Activated T-helper 1 cell treated with anti-CD3 and anti-CD28 coated beads, Interleukin-12 subunit alpha, Interleukin-12 subunit beta, Interleukin-2, Interleukin-4 antibody, amounts not matched to agents 30 ng/mL and 10 ng/mL and 1 ng/mL, durations not matched to agents 14 hours and 24 hours and 36 hours (primary cell): ENCODE measurements at regions not wholly inside any gene's neighbourhood (a gene's known extent, or its start where the extent isn't known, plus 50 kb on each side); places are given as distances from the start of the nearest gene placed in this dataset.

Source experiments
- DNase-seq: peaks from one replicate; pipeline ENCODE4 v3.0.0; 2021; ENCODE audit warnings: low spot score
- H3K27ac Mint-ChIP-seq: one replicate; pipeline ENCODE4 v1.8.0; 2021; ENCODE audit warnings: mild to moderate bottlenecking, mixed read lengths
- H3K27me3 Mint-ChIP-seq: one replicate; pipeline ENCODE4 v1.8.0; 2022; ENCODE audit warnings: mild to moderate bottlenecking, moderate library complexity, mixed read lengths; ENCODE audit not compliant: insufficient read depth
- H3K36me3 Mint-ChIP-seq: one replicate; pipeline ENCODE4 v1.8.0; 2021; ENCODE audit warnings: low read depth, mixed read lengths
- H3K4me1 Mint-ChIP-seq: one replicate; pipeline ENCODE4 v1.8.0; 2021; ENCODE audit warnings: low read depth, mixed read lengths
- H3K4me3 Mint-ChIP-seq: one replicate; pipeline ENCODE4 v1.8.0; 2021; ENCODE audit warnings: mild to moderate bottlenecking, moderate library complexity, mixed read lengths
- H3K9me3 Mint-ChIP-seq: one replicate; pipeline ENCODE4 v1.8.0; 2021; ENCODE audit warnings: mixed read lengths
- intact Hi-C: fragments of 100-400 bp; cut with micrococcal nuclease; formaldehyde crosslinking; loops from one replicate; pipeline ENCODE4 v1.15.1; 2024

- Mint-ChIP-seq H3K36me3 (no peaks in the 10 kb centered on the region), H3K27me3 (no peaks in the 10 kb centered on the region), H3K4me3 (no peak overlapping the region), H3K27ac (no peak overlapping the region), H3K4me1 (no peaks in the 10 kb centered on the region), H3K9me3 (no peaks in the 10 kb centered on the region)
- no peak for DNase-seq
- intact Hi-C loops: no loop called here
Measured at GRCh38 chr6:55977959-55978665, 102.7 kb upstream of the BMP5 start.

- H3K27me3 Mint-ChIP-seq: no peaks in the 10 kb centered on the region
- DNase-seq: no peak
- no peaks in the 10 kb centered on the region for H3K4me1 Mint-ChIP-seq
- no peak overlapping the region for H3K27ac Mint-ChIP-seq
- H3K9me3 Mint-ChIP-seq: no peaks in the 10 kb centered on the region
- no peaks in the 10 kb centered on the region for H3K36me3 Mint-ChIP-seq
- H3K4me3 Mint-ChIP-seq: no peak overlapping the region
- intact Hi-C loops: no loop called here
Measured at GRCh38 chr6:55974688-55975087, 99.3 kb upstream of the BMP5 start.

- intact Hi-C loops: no loop called here
- no peaks in the 10 kb centered on the region for H3K36me3 Mint-ChIP-seq
- DNase-seq: no peak
- no peaks in the 10 kb centered on the region for H3K9me3 Mint-ChIP-seq
- no peak overlapping the region for H3K4me3 Mint-ChIP-seq
- no peak overlapping the region for H3K27ac Mint-ChIP-seq
- H3K27me3 Mint-ChIP-seq: no peaks in the 10 kb centered on the region
- no peaks in the 10 kb centered on the region for H3K4me1 Mint-ChIP-seq
Measured at GRCh38 chr6:55972091-55972490, 96.7 kb upstream of the BMP5 start.

GRCh38 chr6:55969526-55969925 is 94.1 kb upstream of the BMP5 start:
- DNase-seq: no peak
- H3K9me3 Mint-ChIP-seq: no peaks in the 10 kb centered on the region
- H3K4me1 Mint-ChIP-seq: no peaks in the 10 kb centered on the region
- intact Hi-C loops: no loop called here
- H3K27ac Mint-ChIP-seq: no peak overlapping the region
- H3K36me3 Mint-ChIP-seq: no peaks in the 10 kb centered on the region
- no peak overlapping the region for H3K4me3 Mint-ChIP-seq
- H3K27me3 Mint-ChIP-seq: no peaks in the 10 kb centered on the region

- no peak for DNase-seq
- no peaks in the 10 kb centered on the region for H3K36me3 Mint-ChIP-seq
- H3K4me1 Mint-ChIP-seq: no peaks in the 10 kb centered on the region
- H3K27ac Mint-ChIP-seq: no peak overlapping the region
- no peaks in the 10 kb centered on the region for H3K27me3 Mint-ChIP-seq
- intact Hi-C loops: no loop called here
- H3K4me3 Mint-ChIP-seq: no peak overlapping the region
- H3K9me3 Mint-ChIP-seq: no peaks in the 10 kb centered on the region
Measured at GRCh38 chr6:55968926-55969325, 93.5 kb upstream of the BMP5 start.

- Mint-ChIP-seq H3K9me3 (no peaks in the 10 kb centered on the region), H3K4me3 (no peak overlapping the region), H3K4me1 (no peaks in the 10 kb centered on the region), H3K36me3 (no peaks in the 10 kb centered on the region), H3K27me3 (no peaks in the 10 kb centered on the region), H3K27ac (no peak overlapping the region)
- DNase-seq: no peak
- intact Hi-C loops: no loop called here
Measured at GRCh38 chr6:55964136-55964535, 88.7 kb upstream of the BMP5 start.

- intact Hi-C loops: no loop called here
- no peaks in the 10 kb centered on the region for H3K27me3 Mint-ChIP-seq
Measured at GRCh38 chr6:55963301-55963700, 87.9 kb upstream of the BMP5 start.

GRCh38 chr6:55960344-55960743 is 85.0 kb upstream of the BMP5 start:
- DNase-seq: no peak
- intact Hi-C loops: no loop called here
- no peaks in the 10 kb centered on the region for H3K9me3 Mint-ChIP-seq

More at GRCh38 chr6:55963301-55963700, 87.9 kb upstream of the BMP5 start:
- no peak for DNase-seq
- Mint-ChIP-seq H3K36me3 (no peaks in the 10 kb centered on the region), H3K9me3 (no peaks in the 10 kb centered on the region), H3K27ac (no peak overlapping the region), H3K4me3 (no peak overlapping the region), H3K4me1 (no peaks in the 10 kb centered on the region)

GRCh38 chr6:55958790-55959189 is 83.4 kb upstream of the BMP5 start:
- H3K4me1 Mint-ChIP-seq: no peaks in the 10 kb centered on the region
- intact Hi-C loops: no loop called here
- no peaks in the 10 kb centered on the region for H3K27me3 Mint-ChIP-seq
- DNase-seq: no peak
- H3K4me3 Mint-ChIP-seq: no peak overlapping the region
- no peak overlapping the region for H3K27ac Mint-ChIP-seq
- no peaks in the 10 kb centered on the region for H3K36me3 Mint-ChIP-seq
- H3K9me3 Mint-ChIP-seq: no peaks in the 10 kb centered on the region

More at GRCh38 chr6:55960344-55960743, 85.0 kb upstream of the BMP5 start:
- Mint-ChIP-seq H3K36me3 (no peaks in the 10 kb centered on the region), H3K4me3 (no peak overlapping the region), H3K4me1 (no peaks in the 10 kb centered on the region), H3K27me3 (no peaks in the 10 kb centered on the region), H3K27ac (no peak overlapping the region)

GRCh38 chr6:55957961-55958422 is 82.6 kb upstream of the BMP5 start:
- Mint-ChIP-seq H3K27me3 (no peaks in the 10 kb centered on the region), H3K4me1 (no peaks in the 10 kb centered on the region), H3K9me3 (no peaks in the 10 kb centered on the region), H3K36me3 (no peaks in the 10 kb centered on the region), H3K4me3 (no peak overlapping the region), H3K27ac (no peak overlapping the region)
- no peak for DNase-seq
- intact Hi-C loops: no loop called here

- intact Hi-C loops: no loop called here
- no peaks in the 10 kb centered on the region for H3K36me3 Mint-ChIP-seq
- no peaks in the 10 kb centered on the region for H3K4me1 Mint-ChIP-seq
Measured at GRCh38 chr6:55955684-55956083, 80.3 kb upstream of the BMP5 start.

GRCh38 chr6:55954436-55954835 is 79.0 kb upstream of the BMP5 start:
- H3K36me3 Mint-ChIP-seq: no peaks in the 10 kb centered on the region
- no peaks in the 10 kb centered on the region for H3K4me1 Mint-ChIP-seq
- no peak for DNase-seq
- intact Hi-C loops: loop anchor here (5.0 kb wide), 1 partner anchor 682 kb away; no protein-coding TSS in a partner anchor
- H3K27me3 Mint-ChIP-seq: no peaks in the 10 kb centered on the region
- peaks cover 4% of the 10 kb centered on the region for H3K9me3 Mint-ChIP-seq
- no peak overlapping the region for H3K4me3 Mint-ChIP-seq
- no peak overlapping the region for H3K27ac Mint-ChIP-seq

More at GRCh38 chr6:55955684-55956083, 80.3 kb upstream of the BMP5 start:
- H3K9me3 Mint-ChIP-seq: peaks cover 4% of the 10 kb centered on the region
- no peaks in the 10 kb centered on the region for H3K27me3 Mint-ChIP-seq
- H3K4me3 Mint-ChIP-seq: no peak overlapping the region
- DNase-seq: no peak
- H3K27ac Mint-ChIP-seq: no peak overlapping the region

- Mint-ChIP-seq H3K27me3 (no peaks in the 10 kb centered on the region), H3K27ac (no peak overlapping the region), H3K9me3 (peaks cover 4% of the 10 kb centered on the region), H3K36me3 (no peaks in the 10 kb centered on the region), H3K4me3 (no peak overlapping the region), H3K4me1 (no peaks in the 10 kb centered on the region)
- intact Hi-C loops: loop anchor here (5.0 kb wide), 1 partner anchor 681 kb away; no protein-coding TSS in a partner anchor
- DNase-seq: no peak
Measured at GRCh38 chr6:55953335-55953734, 77.9 kb upstream of the BMP5 start.
